ENCODE measurements at regions not wholly inside any gene's neighbourhood (a gene's known extent, or its start where the extent isn't known, plus 50 kb on each side); places are given as distances from the start of the nearest gene placed in this dataset.

GRCh38 chr17:77400445-77400870 is 259.7 kb downstream of the SEC14L1 start:
- DNase-seq: peak; percentile 33

GRCh38 chr17:77402159-77402731 is 261.5 kb downstream of the SEC14L1 start:
- DNase-seq: no peak

GRCh38 chr17:77403854-77404253 is 263.1 kb downstream of the SEC14L1 start:
- DNase-seq: no peak

GRCh38 chr17:77404812-77405581 is 264.2 kb downstream of the SEC14L1 start:
- no peak for DNase-seq

GRCh38 chr17:77405867-77406732 is 265.3 kb downstream of the SEC14L1 start:
- DNase-seq: no peak

- DNase-seq: no peak
Measured at GRCh38 chr17:77407321-77408277, 266.8 kb downstream of the SEC14L1 start.

- no peak for DNase-seq
Measured at GRCh38 chr17:77408284-77408683, 267.5 kb downstream of the SEC14L1 start.

- no peak for DNase-seq
Measured at GRCh38 chr17:77409282-77410161, 268.8 kb downstream of the SEC14L1 start.

GRCh38 chr17:77410470-77410869 is 269.7 kb downstream of the SEC14L1 start:
- DNase-seq: no peak

- no peak for DNase-seq
Measured at GRCh38 chr17:77414811-77415400, 274.1 kb downstream of the SEC14L1 start.

GRCh38 chr17:77416105-77416713 is 275.4 kb downstream of the SEC14L1 start:
- DNase-seq: no peak

- no peak for DNase-seq
Measured at GRCh38 chr17:77417575-77417974, 276.8 kb downstream of the SEC14L1 start.

- no peak for DNase-seq
Measured at GRCh38 chr17:77418609-77419008, 277.8 kb downstream of the SEC14L1 start.

- DNase-seq: no peak
Measured at GRCh38 chr17:77419095-77419494, 278.3 kb downstream of the SEC14L1 start.

- DNase-seq: no peak
Measured at GRCh38 chr17:77419547-77420094, 278.9 kb downstream of the SEC14L1 start.

- DNase-seq: no peak
Measured at GRCh38 chr17:77420095-77420803, 279.5 kb downstream of the SEC14L1 start.

- peak; percentile 93 for DNase-seq
Measured at GRCh38 chr17:77420804-77421629, 280.2 kb downstream of the SEC14L1 start.

GRCh38 chr17:77421630-77421972 is 280.8 kb downstream of the SEC14L1 start:
- DNase-seq: no peak
